MCF 10A (cell line): ENCODE measurements at regions not wholly inside any gene's neighbourhood (a gene's known extent, or its start where the extent isn't known, plus 50 kb on each side); places are given as distances from the start of the nearest gene placed in this dataset.
A peak's percentile ranks its signal among the peaks of the same experiment; 100 is the strongest.

Experiments
- BruUV-seq: library from RNA; stranded (reverse); fragments of 400-500 nt; replicated peaks from 2 replicates; lab custom pipeline; 2021; lab: Mats Ljungman, UMichigan
- CTCF ChIA-PET: fragments of 300-600 bp; sonication (Branson Sonifier 250); formaldehyde crosslinking; extraction: SDS; loops from one replicate; lab custom pipeline; 2021; ENCODE audit warnings: antibody characterized with exemption, inconsistent platforms; lab: Yijun Ruan, JAX
- POLR2A ChIA-PET: fragments of 300-600, 350-650 bp; sonication (Branson Sonifier 250); formaldehyde crosslinking; extraction: SDS; loops from one replicate; lab custom pipeline; 2020; ENCODE audit warnings: antibody characterized with exemption, inconsistent platforms; lab: Yijun Ruan, JAX
- DNase-seq: peaks from one replicate; pipeline ENCODE4 v3.0.0-alpha.2; 2018; ENCODE audit not compliant: unreplicated experiment
- H3K27ac Mint-ChIP-seq: one replicate; pipeline ENCODE4 v1.8.0; 2022; ENCODE audit warnings: mild to moderate bottlenecking, low read depth, mixed read lengths; ENCODE audit not compliant: unreplicated experiment
- H3K27me3 Mint-ChIP-seq: one replicate; pipeline ENCODE4 v1.8.0; 2022; ENCODE audit warnings: mixed read lengths; ENCODE audit not compliant: insufficient read depth, unreplicated experiment
- H3K36me3 Mint-ChIP-seq: one replicate; pipeline ENCODE4 v1.8.0; 2022; ENCODE audit warnings: mild to moderate bottlenecking, moderate library complexity, mixed read lengths; ENCODE audit not compliant: insufficient read depth, unreplicated experiment
- H3K4me1 Mint-ChIP-seq: one replicate; pipeline ENCODE4 v1.8.0; 2022; ENCODE audit warnings: mixed read lengths; ENCODE audit not compliant: insufficient read depth, unreplicated experiment
- H3K4me3 Mint-ChIP-seq: one replicate; pipeline ENCODE4 v1.8.0; 2022; ENCODE audit warnings: mild to moderate bottlenecking, moderate library complexity, mixed read lengths; ENCODE audit not compliant: unreplicated experiment
- H3K9me3 Mint-ChIP-seq: one replicate; pipeline ENCODE4 v1.8.0; 2022; ENCODE audit warnings: mixed read lengths; ENCODE audit not compliant: unreplicated experiment
- CTCF ChIP-seq: fragments of 200-600 bp; IDR thresholded peaks from one replicate; pipeline ENCODE4 v1.8.0; 2022; ENCODE audit warnings: antibody characterized with exemption, mild to moderate bottlenecking; ENCODE audit not compliant: unreplicated experiment
- intact Hi-C: fragments of 100-400 bp; cut with micrococcal nuclease; formaldehyde crosslinking; loops from 2 replicates; pipeline ENCODE4 v1.14.1; 2022

- BruUV-seq = no TSS peak
- intact Hi-C loops = no loop called here
- TF ChIP-seq CTCF = no peak
- no peak for DNase-seq
- POLR2A ChIA-PET = no interaction called here
- Mint-ChIP-seq H3K4me3 (no peak overlapping the region), H3K27me3 (no peaks in the 10 kb centered on the region), H3K4me1 (peaks cover 8% of the 10 kb centered on the region), H3K36me3 (no peaks in the 10 kb centered on the region), H3K27ac (no peak overlapping the region), H3K9me3 (no peaks in the 10 kb centered on the region)
- CTCF ChIA-PET = no interaction called here
These were observed 265.3 kb downstream of the SLITRK6 start for GRCh38 chr13:85533911-85534310.

- Mint-ChIP-seq H3K4me3 (no peak overlapping the region), H3K27ac (no peak overlapping the region), H3K4me1 (peaks cover 10% of the 10 kb centered on the region), H3K9me3 (no peaks in the 10 kb centered on the region), H3K27me3 (no peaks in the 10 kb centered on the region), H3K36me3 (no peaks in the 10 kb centered on the region)
- DNase-seq = no peak
- intact Hi-C loops = no loop called here
- POLR2A ChIA-PET = interaction anchor here (1.3 kb wide), 1 partner anchor 13 kb away, joined by 3 read pairs; no protein-coding TSS in a partner anchor
- BruUV-seq = no TSS peak
- TF ChIP-seq CTCF = no peak
- CTCF ChIA-PET = interaction anchor here (0.6 to 2.1 kb wide), 4 partner anchors 13 to 669 kb away, joined by 3 to 5 read pairs (median 3); no protein-coding TSS in a partner anchor
These were observed 270.0 kb downstream of the SLITRK6 start for GRCh38 chr13:85529218-85529594.

GRCh38 chr13:85528491-85529217 is 270.6 kb downstream of the SLITRK6 start:
- H3K4me3 Mint-ChIP-seq = no peak overlapping the region
- ChIA-PET CTCF (interaction anchor here (0.6 to 0.8 kb wide), 3 partner anchors 280 to 668 kb away, joined by 3 read pairs; no protein-coding TSS in a partner anchor), POLR2A (interaction anchor here (0.6 to 1.3 kb wide), 3 partner anchors 13 to 99 kb away, joined by 3 to 4 read pairs (median 3); no protein-coding TSS in a partner anchor)
- no peaks in the 10 kb centered on the region for H3K27me3 Mint-ChIP-seq
- H3K4me1 Mint-ChIP-seq = peaks cover 10% of the 10 kb centered on the region
- DNase-seq = peak; percentile 12
- H3K27ac Mint-ChIP-seq = no peak overlapping the region
- no peak for TF ChIP-seq CTCF
- intact Hi-C loops = no loop called here
- BruUV-seq = no TSS peak
- no peaks in the 10 kb centered on the region for H3K9me3 Mint-ChIP-seq
- no peaks in the 10 kb centered on the region for H3K36me3 Mint-ChIP-seq

- no peak for TF ChIP-seq CTCF
- no TSS peak for BruUV-seq
- POLR2A ChIA-PET = interaction anchor here (1.3 kb wide), 1 partner anchor 58 kb away, joined by 4 read pairs; no protein-coding TSS in a partner anchor
- peaks cover 10% of the 10 kb centered on the region for H3K4me1 Mint-ChIP-seq
- intact Hi-C loops = no loop called here
- H3K4me3 Mint-ChIP-seq = no peak overlapping the region
- no peaks in the 10 kb centered on the region for H3K36me3 Mint-ChIP-seq
- CTCF ChIA-PET = interaction anchor here (0.7 kb wide), 1 partner anchor 17 kb away, joined by 4 read pairs; no protein-coding TSS in a partner anchor
- no peaks in the 10 kb centered on the region for H3K27me3 Mint-ChIP-seq
- no peak overlapping the region for H3K27ac Mint-ChIP-seq
- DNase-seq = no peak
- no peaks in the 10 kb centered on the region for H3K9me3 Mint-ChIP-seq
These were observed 271.9 kb downstream of the SLITRK6 start for GRCh38 chr13:85527316-85527715.
